Smooth muscle cell (in vitro differentiated cells): ENCODE measurements at regions not wholly inside any gene's neighbourhood (a gene's known extent, or its start where the extent isn't known, plus 50 kb on each side); places are given as distances from the start of the nearest gene placed in this dataset.
"Not testable (repeated sequence)": the region's sequence is repeated elsewhere in the genome, so short reads cannot be mapped to it uniquely, and the experiment has no call there.

Experiments
- DNase-seq: peaks from one replicate; lab custom pipeline; 2025; ENCODE audit not compliant: unreplicated experiment; lab: John Stamatoyannopoulos, UW
- H2AFZ ChIP-seq: fragments of 200-600 bp; sonication (generic); 2 replicates; pipeline ENCODE4 v1.6.0; 2016; ENCODE audit warnings: antibody characterized with exemption, low read depth, mild to moderate bottlenecking
- H3F3A ChIP-seq: fragments of 200-600 bp; sonication (generic); 2 replicates; pipeline ENCODE4 v1.6.0; 2017; ENCODE audit warnings: antibody characterized with exemption, low read depth
- H3K27ac ChIP-seq: fragments of 200-600 bp; sonication (generic); 2 replicates; pipeline ENCODE4 v1.5.1; 2016; ENCODE audit warnings: low read depth, mild to moderate bottlenecking
- H3K27me3 ChIP-seq: fragments of 200-600 bp; sonication (generic); 2 replicates; pipeline ENCODE4 v1.6.1; 2016; ENCODE audit warnings: low read depth, mild to moderate bottlenecking
- H3K36me3 ChIP-seq: fragments of 200-600 bp; sonication (generic); 2 replicates; pipeline ENCODE4 v1.5.1; 2016; ENCODE audit warnings: low read depth
- H3K4me1 ChIP-seq: fragments of 200-600 bp; sonication (generic); 2 replicates; pipeline ENCODE4 v1.5.1; 2016; ENCODE audit warnings: low read depth
- H3K4me2 ChIP-seq: fragments of 200-600 bp; sonication (generic); 2 replicates; pipeline ENCODE4 v1.6.0; 2016; ENCODE audit warnings: mild to moderate bottlenecking
- H3K4me3 ChIP-seq: fragments of 200-600 bp; sonication (generic); 2 replicates; pipeline ENCODE4 v1.5.1; 2016; ENCODE audit warnings: mild to moderate bottlenecking
- H3K79me2 ChIP-seq: fragments of 200-600 bp; sonication (generic); 2 replicates; pipeline ENCODE4 v1.6.0; 2016; ENCODE audit warnings: low read depth, mild to moderate bottlenecking
- H3K9ac ChIP-seq: fragments of 200-600 bp; sonication (generic); 2 replicates; pipeline ENCODE4 v1.6.0; 2016; ENCODE audit warnings: low read depth
- H3K9me3 ChIP-seq: fragments of 200-600 bp; sonication (generic); replicated peaks from 2 replicates; pipeline ENCODE4 v1.5.1; 2016; ENCODE audit warnings: low read depth
- H4K20me1 ChIP-seq: fragments of 200-600 bp; sonication (generic); 2 replicates; pipeline ENCODE4 v1.6.0; 2016; ENCODE audit warnings: low read depth
- WGBS: methylation state at CpG from one replicate; pipeline ENCODE4 v1.1.7; 2016; ENCODE audit warnings: low lambda C conversion rate; 5-methylcytosine and 5-hydroxymethylcytosine counted together
- TF ChIP-seq, protein P1 (sequence below): fragments of 200-600 bp; sonication (generic); IDR thresholded peaks from 2 replicates; pipeline ENCODE4 v1.5.1; 2017; ENCODE audit warnings: borderline replicate concordance, mild to moderate bottlenecking, antibody characterized with exemption; ENCODE audit not compliant: insufficient read depth, poor library complexity, severe bottlenecking

DNA sequence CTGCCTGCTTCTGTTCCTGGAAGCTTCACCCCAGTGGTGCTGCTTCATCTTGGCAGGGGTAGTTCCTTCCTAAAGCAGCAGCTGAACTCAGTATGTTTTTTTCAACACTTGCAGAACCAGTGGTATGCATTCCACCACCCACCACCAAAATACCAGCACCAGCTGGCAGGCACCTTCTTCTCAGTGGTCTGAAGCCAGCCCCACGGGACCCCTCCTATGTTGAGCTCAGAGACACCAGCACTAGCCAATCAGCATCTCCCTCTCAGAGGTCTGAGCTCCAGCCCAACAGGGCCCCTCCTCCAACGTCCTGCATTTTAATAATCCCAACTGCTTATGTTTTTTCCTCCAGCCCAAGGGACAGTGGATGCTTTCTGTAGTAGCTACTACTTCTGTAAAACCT is 299.6 kb upstream of the CCL2 start:
- Histone ChIP-seq H3K36me3 (no peaks in the 10 kb centered on the region), H3K4me3 (no peak overlapping the region), H3K79me2 (no peaks in the 10 kb centered on the region), H3K27ac (no peak overlapping the region), H4K20me1 (no peaks in the 10 kb centered on the region), H2AFZ (no peak overlapping the region), H3F3A (no peaks in the 10 kb centered on the region), H3K27me3 (no peaks in the 10 kb centered on the region), H3K9ac (no peak overlapping the region), H3K4me2 (no peak overlapping the region), H3K9me3 (no peaks in the 10 kb centered on the region), H3K4me1 (no peaks in the 10 kb centered on the region)
- 37% methylated on average over 2 of the region's 2 CpGs for WGBS
- TF ChIP-seq, protein P1, sequence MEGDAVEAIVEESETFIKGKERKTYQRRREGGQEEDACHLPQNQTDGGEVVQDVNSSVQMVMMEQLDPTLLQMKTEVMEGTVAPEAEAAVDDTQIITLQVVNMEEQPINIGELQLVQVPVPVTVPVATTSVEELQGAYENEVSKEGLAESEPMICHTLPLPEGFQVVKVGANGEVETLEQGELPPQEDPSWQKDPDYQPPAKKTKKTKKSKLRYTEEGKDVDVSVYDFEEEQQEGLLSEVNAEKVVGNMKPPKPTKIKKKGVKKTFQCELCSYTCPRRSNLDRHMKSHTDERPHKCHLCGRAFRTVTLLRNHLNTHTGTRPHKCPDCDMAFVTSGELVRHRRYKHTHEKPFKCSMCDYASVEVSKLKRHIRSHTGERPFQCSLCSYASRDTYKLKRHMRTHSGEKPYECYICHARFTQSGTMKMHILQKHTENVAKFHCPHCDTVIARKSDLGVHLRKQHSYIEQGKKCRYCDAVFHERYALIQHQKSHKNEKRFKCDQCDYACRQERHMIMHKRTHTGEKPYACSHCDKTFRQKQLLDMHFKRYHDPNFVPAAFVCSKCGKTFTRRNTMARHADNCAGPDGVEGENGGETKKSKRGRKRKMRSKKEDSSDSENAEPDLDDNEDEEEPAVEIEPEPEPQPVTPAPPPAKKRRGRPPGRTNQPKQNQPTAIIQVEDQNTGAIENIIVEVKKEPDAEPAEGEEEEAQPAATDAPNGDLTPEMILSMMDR = no peak
- DNase-seq = no peak

- not testable (repeated sequence) for H4K20me1 ChIP-seq, H2AFZ ChIP-seq, DNase-seq, H3K4me2 ChIP-seq, H3K4me3 ChIP-seq, H3K4me1 ChIP-seq, H3K36me3 ChIP-seq, H3K79me2 ChIP-seq, H3K9ac ChIP-seq, H3K9me3 ChIP-seq, H3K27ac ChIP-seq, H3F3A ChIP-seq, H3K27me3 ChIP-seq
These were observed 296.0 kb upstream of the CCL2 start for GRCh38 chr17:33959098-33959497.

DNA sequence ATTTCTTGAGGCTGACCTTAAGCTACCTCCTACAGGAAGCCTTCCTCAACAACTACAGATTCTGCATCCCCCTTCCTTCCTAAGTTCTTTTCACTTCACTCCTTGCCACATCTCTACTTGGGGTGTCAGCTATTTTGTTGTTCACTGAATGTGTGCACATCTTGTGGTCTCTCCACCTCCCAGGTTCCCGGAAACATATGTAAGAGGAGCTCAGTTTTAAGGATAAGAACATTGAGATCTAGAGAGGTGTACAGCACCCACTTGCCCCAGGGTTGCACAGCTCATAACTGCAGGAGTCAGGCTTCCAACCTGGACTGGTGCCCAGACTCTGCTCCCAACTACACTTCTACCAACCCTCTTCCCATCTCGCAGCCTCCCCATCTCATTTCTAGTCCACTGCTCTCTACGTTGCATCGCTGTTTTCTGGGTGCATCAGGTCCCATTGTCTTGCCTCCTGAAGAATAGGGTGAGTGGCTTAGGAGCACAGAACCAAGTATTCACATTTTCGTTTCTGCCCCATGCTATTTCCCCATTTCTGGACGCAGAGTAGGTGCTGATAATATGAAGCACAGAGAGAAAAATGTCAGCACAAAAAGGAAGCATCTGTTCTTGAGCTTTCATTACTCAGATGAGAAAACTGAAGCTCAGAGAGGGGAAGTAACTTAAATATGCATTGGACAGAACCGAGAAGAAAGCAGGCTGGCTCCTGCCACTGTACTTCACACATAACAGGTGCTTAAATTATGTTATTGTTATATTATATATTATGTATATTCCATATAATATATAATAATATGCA is 292.0 kb upstream of the CCL2 start:
- Histone ChIP-seq H3K27me3 (no peaks in the 10 kb centered on the region), H3K4me3 (no peak overlapping the region), H3K36me3 (no peaks in the 10 kb centered on the region), H3K9me3 (no peaks in the 10 kb centered on the region), H3K4me2 (no peak overlapping the region), H3K4me1 (no peaks in the 10 kb centered on the region), H3K9ac (no peak overlapping the region), H4K20me1 (no peaks in the 10 kb centered on the region), H3K27ac (no peak overlapping the region), H3F3A (no peaks in the 10 kb centered on the region), H2AFZ (no peak overlapping the region), H3K79me2 (no peaks in the 10 kb centered on the region)
- TF ChIP-seq, protein P1 = no peak
- DNase-seq = no peak
- 92% methylated on average over 7 of the region's 7 CpGs for WGBS

GRCh38 chr17:33964344-33964979 is 290.6 kb upstream of the CCL2 start:
- no peak overlapping the region for H2AFZ ChIP-seq
- no peaks in the 10 kb centered on the region for H3K9me3 ChIP-seq
- no peaks in the 10 kb centered on the region for H3K36me3 ChIP-seq
- H3K27ac ChIP-seq = no peak overlapping the region
- 85% methylated on average over 5 of the region's 5 CpGs for WGBS
- no peak overlapping the region for H3K4me3 ChIP-seq
- H3K4me2 ChIP-seq = no peak overlapping the region
- no peaks in the 10 kb centered on the region for H3K27me3 ChIP-seq
- H3K4me1 ChIP-seq = no peaks in the 10 kb centered on the region
- H3F3A ChIP-seq = no peaks in the 10 kb centered on the region
- no peak for DNase-seq
- no peaks in the 10 kb centered on the region for H3K79me2 ChIP-seq
- no peak overlapping the region for H3K9ac ChIP-seq
- H4K20me1 ChIP-seq = no peaks in the 10 kb centered on the region
- TF ChIP-seq, protein P1 = no peak
